ENCODE measurements at regions not wholly inside any gene's neighbourhood (a gene's known extent, or its start where the extent isn't known, plus 50 kb on each side); places are given as distances from the start of the nearest gene placed in this dataset.

- peak; percentile 87 for DNase-seq
- Histone ChIP-seq H3K27me3 (ENCODE audit: insufficient read depth, low read depth, severe bottlenecking) (peaks cover 12% of the 10 kb centered on the region), H3K4me3 (ENCODE audit: low read depth, low read length) (peak overlapping the region; percentile 27)
Observed at GRCh38 chr6:4287811-4288244, 152.5 kb upstream of the ECI2 start.

GRCh38 chr6:4287372-4287771 lies 152.0 kb upstream of the ECI2 start:
- no peak for TF ChIP-seq CTCF (IDR thresholded peaks at IDR 0.05; ENCODE audit: low read depth, low read length)
- no peak overlapping the region for H3K27ac ChIP-seq
- no peak for DNase-seq
- no peaks in the 10 kb centered on the region for H3K9me3 ChIP-seq (ENCODE audit: severe bottlenecking)
- H3K27me3 ChIP-seq (ENCODE audit: insufficient read depth, low read depth, severe bottlenecking) = peaks cover 7% of the 10 kb centered on the region
- peak overlapping the region; percentile 27 for H3K4me3 ChIP-seq (ENCODE audit: low read depth, low read length)
- H3K36me3 ChIP-seq = no peaks in the 10 kb centered on the region

More at GRCh38 chr6:4287811-4288244, 152.5 kb upstream of the ECI2 start:
- Histone ChIP-seq H3K9me3 (ENCODE audit: severe bottlenecking) (no peaks in the 10 kb centered on the region), H3K27ac (no peak overlapping the region), H3K36me3 (no peaks in the 10 kb centered on the region)
- no peak for TF ChIP-seq CTCF (IDR thresholded peaks at IDR 0.05; ENCODE audit: low read depth, low read length)

- DNase-seq = no peak
- H3K27ac ChIP-seq = no peak overlapping the region
- H3K4me3 ChIP-seq (ENCODE audit: low read depth, low read length) = no peak overlapping the region
- H3K27me3 ChIP-seq (ENCODE audit: insufficient read depth, low read depth, severe bottlenecking) = peaks cover 8% of the 10 kb centered on the region
- no peaks in the 10 kb centered on the region for H3K36me3 ChIP-seq
- H3K9me3 ChIP-seq (ENCODE audit: severe bottlenecking) = no peaks in the 10 kb centered on the region
- no peak for TF ChIP-seq CTCF (IDR thresholded peaks at IDR 0.05; ENCODE audit: low read depth, low read length)
Observed at GRCh38 chr6:4282926-4283325, 147.6 kb upstream of the ECI2 start.

GRCh38 chr6:4281341-4282293 lies 146.2 kb upstream of the ECI2 start:
- H3K27ac ChIP-seq = no peak overlapping the region
- H3K4me3 ChIP-seq (ENCODE audit: low read depth, low read length) = no peak overlapping the region
- DNase-seq = no peak

GRCh38 chr6:4280707-4281106 lies 145.3 kb upstream of the ECI2 start:
- Histone ChIP-seq H3K4me3 (ENCODE audit: low read depth, low read length) (no peak overlapping the region), H3K36me3 (no peaks in the 10 kb centered on the region), H3K27ac (no peak overlapping the region), H3K9me3 (ENCODE audit: severe bottlenecking) (no peaks in the 10 kb centered on the region), H3K27me3 (ENCODE audit: insufficient read depth, low read depth, severe bottlenecking) (peaks cover 4% of the 10 kb centered on the region)
- no peak for DNase-seq
- TF ChIP-seq CTCF (IDR thresholded peaks at IDR 0.05; ENCODE audit: low read depth, low read length) = no peak

More at GRCh38 chr6:4281341-4282293, 146.2 kb upstream of the ECI2 start:
- TF ChIP-seq CTCF (IDR thresholded peaks at IDR 0.05; ENCODE audit: low read depth, low read length) = no peak
- Histone ChIP-seq H3K36me3 (no peaks in the 10 kb centered on the region), H3K9me3 (ENCODE audit: severe bottlenecking) (no peaks in the 10 kb centered on the region), H3K27me3 (ENCODE audit: insufficient read depth, low read depth, severe bottlenecking) (peaks cover 7% of the 10 kb centered on the region)

All from WERI-Rb-1 (cell line).